ENCODE measurements at regions not wholly inside any gene's neighbourhood (a gene's known extent, or its start where the extent isn't known, plus 50 kb on each side); places are given as distances from the start of the nearest gene placed in this dataset.

GRCh38 chr10:2917926-2918325, 149.4 kb upstream of the PFKP start:
- TF ChIP-seq POLR2AphosphoS5 (IDR thresholded peaks at IDR 0.05), result no peak
- no peak for TF ChIP-seq CTCF (IDR thresholded peaks at IDR 0.05)
- no peak for TF ChIP-seq POLR2A (IDR thresholded peaks at IDR 0.05)

Data from suprapubic skin (tissue), 4 donors.